ENCODE measurements at regions not wholly inside any gene's neighbourhood (a gene's known extent, or its start where the extent isn't known, plus 50 kb on each side); places are given as distances from the start of the nearest gene placed in this dataset.

- TF ChIP-seq CTCF (IDR thresholded peaks at IDR 0.05) (no peak), POLR2AphosphoS5 (IDR thresholded peaks at IDR 0.05; ENCODE audit: insufficient read depth in 1 of 2, low read depth in 1 of 2) (no peak), POLR2A (IDR thresholded peaks at IDR 0.05) (no peak)
- intact Hi-C loops (cut with DNase I), result no loop called here
- DNase-seq (ENCODE audit: extremely low spot score in 2 of 2), result no peak
- Histone ChIP-seq H3K36me3 (no peaks in the 10 kb centered on the region), H3K27ac (no peak overlapping the region), H3K4me1 (no peaks in the 10 kb centered on the region), H3K9me3 (no peaks in the 10 kb centered on the region), H3K4me3 (no peak overlapping the region), H3K27me3 (no peaks in the 10 kb centered on the region)
These were observed 81.5 kb downstream of the CYRIA start for GRCh38 chr2:16584084-16584483.

GRCh38 chr2:16581241-16581640 is 84.4 kb downstream of the CYRIA start:
- no peaks in the 10 kb centered on the region for H3K9me3 ChIP-seq
- H3K27ac ChIP-seq, result no peak overlapping the region
- H3K27me3 ChIP-seq, result no peaks in the 10 kb centered on the region
- no peaks in the 10 kb centered on the region for H3K36me3 ChIP-seq
- DNase-seq (ENCODE audit: extremely low spot score in 2 of 2), result no peak
- H3K4me1 ChIP-seq, result no peaks in the 10 kb centered on the region
- H3K4me3 ChIP-seq, result no peak overlapping the region
- intact Hi-C loops (cut with DNase I), result no loop called here
- TF ChIP-seq CTCF (IDR thresholded peaks at IDR 0.05) (no peak), POLR2AphosphoS5 (IDR thresholded peaks at IDR 0.05; ENCODE audit: insufficient read depth in 1 of 2, low read depth in 1 of 2) (no peak)

GRCh38 chr2:16578081-16578480 is 87.6 kb downstream of the CYRIA start:
- H3K4me3 ChIP-seq, result no peak overlapping the region
- H3K36me3 ChIP-seq, result no peaks in the 10 kb centered on the region
- H3K27ac ChIP-seq, result no peak overlapping the region
- no peak for DNase-seq (ENCODE audit: extremely low spot score in 2 of 2)
- no peaks in the 10 kb centered on the region for H3K4me1 ChIP-seq
- intact Hi-C loops (cut with DNase I), result no loop called here
- H3K9me3 ChIP-seq, result no peaks in the 10 kb centered on the region
- no peaks in the 10 kb centered on the region for H3K27me3 ChIP-seq
- no peak for TF ChIP-seq POLR2A (IDR thresholded peaks at IDR 0.05)

GRCh38 chr2:16570516-16570915 is 95.1 kb downstream of the CYRIA start:
- TF ChIP-seq CTCF (IDR thresholded peaks at IDR 0.05) (no peak), POLR2A (IDR thresholded peaks at IDR 0.05) (no peak), POLR2AphosphoS5 (IDR thresholded peaks at IDR 0.05; ENCODE audit: insufficient read depth in 1 of 2, low read depth in 1 of 2) (no peak)
- H3K9me3 ChIP-seq, result no peaks in the 10 kb centered on the region
- H3K27ac ChIP-seq, result no peak overlapping the region
- no peaks in the 10 kb centered on the region for H3K4me1 ChIP-seq
- no peak overlapping the region for H3K4me3 ChIP-seq
- intact Hi-C loops (cut with DNase I), result no loop called here
- no peak for DNase-seq (ENCODE audit: extremely low spot score in 2 of 2)
- H3K36me3 ChIP-seq, result no peaks in the 10 kb centered on the region
- H3K27me3 ChIP-seq, result no peaks in the 10 kb centered on the region

GRCh38 chr2:16568998-16569784 is 96.4 kb downstream of the CYRIA start:
- no peak for DNase-seq (ENCODE audit: extremely low spot score in 2 of 2)
- Histone ChIP-seq H3K9me3 (no peaks in the 10 kb centered on the region), H3K36me3 (peaks cover 0 to 4% of the 10 kb centered on the region in 2 donors), H3K4me1 (no peaks in the 10 kb centered on the region), H3K27me3 (no peaks in the 10 kb centered on the region), H3K27ac (no peak overlapping the region), H3K4me3 (no peak overlapping the region)
- TF ChIP-seq CTCF (IDR thresholded peaks at IDR 0.05) (no peak), POLR2AphosphoS5 (IDR thresholded peaks at IDR 0.05; ENCODE audit: insufficient read depth in 1 of 2, low read depth in 1 of 2) (no peak), POLR2A (IDR thresholded peaks at IDR 0.05) (no peak)
- intact Hi-C loops (cut with DNase I), result no loop called here
